BE2C (cell line): ENCODE measurements at regions not wholly inside any gene's neighbourhood (a gene's known extent, or its start where the extent isn't known, plus 50 kb on each side); places are given as distances from the start of the nearest gene placed in this dataset.

Experiments used
- DNase-seq: peaks from one replicate; pipeline ENCODE4 v3.0.0-alpha.2; 2020
- H3K27me3 ChIP-seq: fragments of 250-450 bp; sonication (Bioruptor Pico); 2 replicates; pipeline ENCODE4 v1.5.1; 2020; ENCODE audit warnings: mild to moderate bottlenecking
- H3K36me3 ChIP-seq: fragments of 250-450 bp; sonication (Bioruptor Pico); 2 replicates; pipeline ENCODE4 v1.5.1; 2020; ENCODE audit warnings: mild to moderate bottlenecking
- H3K4me1 ChIP-seq: fragments of 250-450 bp; sonication (Bioruptor Pico); 2 replicates; pipeline ENCODE4 v1.5.1; 2020
- H3K4me3 ChIP-seq: 2 replicates; pipeline ENCODE4 v1.5.1; 2011; ENCODE audit warnings: low read depth, low read length
- H3K9me3 ChIP-seq: fragments of 250-450 bp; sonication (Bioruptor Pico); 2 replicates; pipeline ENCODE4 v1.5.1; 2020
- CTCF ChIP-seq: IDR thresholded peaks from 2 replicates; pipeline ENCODE4 v1.5.1; 2012; ENCODE audit warnings: mild to moderate bottlenecking, low read depth, low read length

DNA sequence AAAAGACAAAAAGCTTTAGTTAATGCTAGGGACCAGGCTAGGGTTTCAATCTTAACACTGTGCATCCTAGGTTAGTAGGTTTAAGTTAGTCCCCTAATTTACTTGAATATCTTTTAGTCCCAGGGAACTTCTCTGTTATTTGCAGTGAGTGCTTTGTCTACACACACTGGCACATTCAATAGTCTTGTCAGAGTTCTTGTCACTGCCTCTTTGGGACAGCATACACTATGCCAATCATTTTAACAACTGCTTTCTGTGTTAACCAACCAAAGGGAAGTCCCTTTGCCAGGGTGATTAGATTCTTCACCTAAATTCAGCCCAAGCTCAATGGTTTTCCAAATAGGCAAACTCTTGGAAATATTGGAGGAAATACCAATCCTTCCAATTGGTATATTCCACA, 221.8 kb upstream of the IGFBP7 start:
- DNase-seq = no peak
- H3K27me3 ChIP-seq = no peaks in the 10 kb centered on the region
- TF ChIP-seq CTCF = no peak
- H3K36me3 ChIP-seq = no peaks in the 10 kb centered on the region
- no peak overlapping the region for H3K4me3 ChIP-seq
- H3K4me1 ChIP-seq = no peaks in the 10 kb centered on the region
- no peaks in the 10 kb centered on the region for H3K9me3 ChIP-seq

DNA sequence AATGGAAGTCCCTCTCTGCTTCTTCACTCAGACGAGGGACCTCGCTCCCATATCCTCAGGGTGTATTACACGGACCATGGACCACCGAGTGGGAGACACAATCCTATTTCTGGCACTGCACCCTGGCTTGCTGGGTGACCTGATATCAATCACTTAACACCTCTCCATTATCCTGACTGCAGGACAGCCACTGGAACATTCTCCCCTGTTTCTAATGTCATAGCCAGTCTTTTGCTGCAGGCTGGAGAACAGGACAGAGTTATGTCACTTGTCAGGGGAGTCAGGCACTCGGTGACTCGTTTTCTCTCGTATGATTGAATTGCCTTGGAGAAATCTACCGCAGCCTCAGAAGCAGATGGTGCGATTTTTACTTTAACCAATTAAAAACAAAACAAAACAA, 219.1 kb upstream of the IGFBP7 start:
- Histone ChIP-seq H3K9me3 (no peaks in the 10 kb centered on the region), H3K4me3 (no peak overlapping the region), H3K27me3 (no peaks in the 10 kb centered on the region), H3K4me1 (no peaks in the 10 kb centered on the region), H3K36me3 (no peaks in the 10 kb centered on the region)
- TF ChIP-seq CTCF = no peak
- no peak for DNase-seq

DNA sequence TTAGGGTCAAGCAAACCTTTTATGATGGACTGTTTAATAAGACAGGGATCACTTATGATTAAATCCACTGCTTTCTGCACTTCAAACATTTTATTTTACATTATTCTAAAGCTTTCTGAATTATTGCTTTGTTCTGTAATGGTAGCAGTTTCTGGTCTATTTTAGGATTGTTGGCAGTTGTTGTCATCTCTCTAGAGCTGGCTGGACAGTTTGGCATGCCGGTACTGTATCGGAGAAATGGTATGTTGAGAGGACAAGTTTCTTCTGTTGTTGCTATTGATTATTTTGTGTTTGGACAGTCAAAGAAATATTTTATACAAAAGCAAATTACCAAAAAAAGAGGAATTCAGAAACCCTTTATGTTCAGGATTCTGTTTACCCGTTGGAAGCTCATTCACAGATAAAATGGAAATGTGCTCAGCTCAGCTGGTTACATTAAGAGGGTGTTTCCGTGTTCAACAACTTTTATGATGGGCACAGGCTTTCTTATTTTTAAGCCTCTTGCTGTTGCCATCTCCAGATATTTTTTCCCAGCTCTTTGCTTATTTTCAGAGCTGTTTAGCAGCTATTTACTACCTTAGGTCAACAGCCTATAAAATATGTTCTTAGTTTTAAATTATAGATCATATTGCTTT, 214.6 kb upstream of the IGFBP7 start:
- Histone ChIP-seq H3K4me3 (no peak overlapping the region), H3K36me3 (no peaks in the 10 kb centered on the region), H3K27me3 (peaks cover 4% of the 10 kb centered on the region; the same call in 1 of the 2 replicates), H3K4me1 (no peaks in the 10 kb centered on the region), H3K9me3 (no peaks in the 10 kb centered on the region)
- DNase-seq = no peak
- TF ChIP-seq CTCF = no peak

DNA sequence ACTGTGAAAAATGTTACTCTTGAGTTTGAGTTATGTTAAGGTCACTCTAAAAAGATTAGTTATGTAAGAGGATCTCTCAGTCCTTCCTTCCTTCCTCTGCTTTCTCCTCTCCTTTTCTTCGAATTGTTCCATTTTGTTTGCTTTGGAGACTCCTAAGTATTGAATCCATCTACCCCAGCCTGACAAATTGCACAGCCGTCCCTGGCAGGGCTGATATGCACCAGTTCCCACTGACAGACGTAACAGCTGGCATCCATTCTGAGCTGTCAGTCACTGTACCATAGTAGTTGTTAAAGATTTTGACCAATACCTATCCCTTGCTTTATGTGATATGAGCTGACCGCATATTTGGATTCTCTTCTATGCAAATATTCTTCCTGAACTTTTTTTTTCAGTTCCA, 210.7 kb upstream of the IGFBP7 start:
- Histone ChIP-seq H3K27me3 (peaks cover 4% of the 10 kb centered on the region; the same call in 1 of the 2 replicates), H3K4me1 (no peaks in the 10 kb centered on the region), H3K9me3 (no peaks in the 10 kb centered on the region), H3K36me3 (no peaks in the 10 kb centered on the region), H3K4me3 (no peak overlapping the region)
- no peak for DNase-seq
- TF ChIP-seq CTCF = no peak

GRCh38 chr4:57320217-57320616, 210.0 kb upstream of the IGFBP7 start:
- H3K4me1 ChIP-seq = no peaks in the 10 kb centered on the region
- no peaks in the 10 kb centered on the region for H3K36me3 ChIP-seq
- no peaks in the 10 kb centered on the region for H3K9me3 ChIP-seq
- H3K4me3 ChIP-seq = no peak overlapping the region
- no peak for TF ChIP-seq CTCF
- no peak for DNase-seq
- H3K27me3 ChIP-seq = peaks cover 4% of the 10 kb centered on the region; the same call in 1 of the 2 replicates

GRCh38 chr4:57318703-57319102, 208.5 kb upstream of the IGFBP7 start:
- H3K27me3 ChIP-seq = peaks cover 4% of the 10 kb centered on the region; the same call in 1 of the 2 replicates
- TF ChIP-seq CTCF = no peak
- no peaks in the 10 kb centered on the region for H3K4me1 ChIP-seq
- no peaks in the 10 kb centered on the region for H3K9me3 ChIP-seq
- no peak overlapping the region for H3K4me3 ChIP-seq
- H3K36me3 ChIP-seq = no peaks in the 10 kb centered on the region
- DNase-seq = no peak
